ENCODE measurements at regions not wholly inside any gene's neighbourhood (a gene's known extent, or its start where the extent isn't known, plus 50 kb on each side); places are given as distances from the start of the nearest gene placed in this dataset.

- ChIA-PET POLR2A (no interaction called here), CTCF (interaction anchor here (0.7 to 1.4 kb wide), 3 partner anchors 10 to 152 kb away, joined by 3 to 4 read pairs (median 3); no protein-coding TSS in a partner anchor)
- no peak for ATAC-seq (ENCODE audit: poor library complexity)
- H3K27ac Mint-ChIP-seq, result no peak overlapping the region
- no peak for TF ChIP-seq CTCF (IDR thresholded peaks at IDR 0.05)
- Histone ChIP-seq H3K4me3 (ENCODE audit: low read length) (no peak overlapping the region), H3K4me1 (ENCODE audit: insufficient read depth, low read length) (no peaks in the 10 kb centered on the region), H3K36me3 (ENCODE audit: insufficient read depth, low read length) (no peaks in the 10 kb centered on the region), H3K27ac (ENCODE audit: low read depth in 1 of 2, low read length in 2 of 2) (no peak overlapping the region), H3K27me3 (ENCODE audit: control insufficient read depth in 1 of 2, insufficient read depth in 2 of 2, low read length in 2 of 2) (no peaks in the 10 kb centered on the region), H3K9me3 (ENCODE audit: control insufficient read depth in 1 of 2, insufficient read depth in 1 of 2, low read length in 2 of 2) (peaks cover 0 to 5% of the 10 kb centered on the region in 2 experiments)
- H3K36me3 Mint-ChIP-seq (ENCODE audit: low read depth), result peaks cover 10% of the 10 kb centered on the region
- no peaks in the 10 kb centered on the region for H3K4me1 Mint-ChIP-seq (ENCODE audit: low read depth)
- H3K27me3 Mint-ChIP-seq, result no peaks in the 10 kb centered on the region
- H3K4me3 Mint-ChIP-seq, result no peak overlapping the region
- intact Hi-C loops (cut with DNase I, micrococcal nuclease), result no loop called here
- DNase-seq, result no peak
- H3K9me3 Mint-ChIP-seq, result no peaks in the 10 kb centered on the region
These were observed 129.8 kb downstream of the BUB3 start for GRCh38 chr10:123284022-123284421.

- ChIA-PET CTCF (no interaction called here), POLR2A (no interaction called here)
- no peaks in the 10 kb centered on the region for H3K4me1 Mint-ChIP-seq (ENCODE audit: low read depth)
- Histone ChIP-seq H3K27ac (ENCODE audit: low read depth in 1 of 2, low read length in 2 of 2) (no peak overlapping the region), H3K9me3 (ENCODE audit: control insufficient read depth in 1 of 2, insufficient read depth in 1 of 2, low read length in 2 of 2) (peaks cover 0 to 8% of the 10 kb centered on the region in 2 experiments), H3K4me3 (ENCODE audit: low read length) (no peak overlapping the region), H3K36me3 (ENCODE audit: insufficient read depth, low read length) (no peaks in the 10 kb centered on the region), H3K27me3 (ENCODE audit: control insufficient read depth in 1 of 2, insufficient read depth in 2 of 2, low read length in 2 of 2) (no peaks in the 10 kb centered on the region), H3K4me1 (ENCODE audit: insufficient read depth, low read length) (no peaks in the 10 kb centered on the region)
- DNase-seq, result no peak
- H3K27ac Mint-ChIP-seq, result no peak overlapping the region
- H3K27me3 Mint-ChIP-seq, result no peaks in the 10 kb centered on the region
- peaks cover 2% of the 10 kb centered on the region for H3K9me3 Mint-ChIP-seq
- TF ChIP-seq CTCF (IDR thresholded peaks at IDR 0.05), result no peak
- H3K36me3 Mint-ChIP-seq (ENCODE audit: low read depth), result peaks cover 14% of the 10 kb centered on the region
- intact Hi-C loops (cut with DNase I, micrococcal nuclease), result no loop called here
- no peak overlapping the region for H3K4me3 Mint-ChIP-seq
- no peak for ATAC-seq (ENCODE audit: poor library complexity)
These were observed 133.5 kb downstream of the BUB3 start for GRCh38 chr10:123287594-123288247.

- POLR2A ChIA-PET, result no interaction called here
- Histone ChIP-seq H3K36me3 (ENCODE audit: insufficient read depth, low read length) (no peaks in the 10 kb centered on the region), H3K27me3 (ENCODE audit: control insufficient read depth in 1 of 2, insufficient read depth in 2 of 2, low read length in 2 of 2) (no peaks in the 10 kb centered on the region), H3K4me3 (ENCODE audit: low read length) (no peak overlapping the region), H3K9me3 (ENCODE audit: control insufficient read depth in 1 of 2, insufficient read depth in 1 of 2, low read length in 2 of 2) (peaks cover 0 to 4% of the 10 kb centered on the region in 2 experiments), H3K4me1 (ENCODE audit: insufficient read depth, low read length) (no peaks in the 10 kb centered on the region), H3K27ac (ENCODE audit: low read depth in 1 of 2, low read length in 2 of 2) (no peak overlapping the region)
- Mint-ChIP-seq H3K4me3 (no peak overlapping the region), H3K27me3 (no peaks in the 10 kb centered on the region), H3K9me3 (peaks cover 2% of the 10 kb centered on the region), H3K27ac (no peak overlapping the region), H3K36me3 (ENCODE audit: low read depth) (peaks cover 14% of the 10 kb centered on the region), H3K4me1 (ENCODE audit: low read depth) (no peaks in the 10 kb centered on the region)
- intact Hi-C loops (cut with DNase I, micrococcal nuclease), result no loop called here
- TF ChIP-seq CTCF (IDR thresholded peaks at IDR 0.05), result no peak
- ATAC-seq (ENCODE audit: poor library complexity), result no peak
- CTCF ChIA-PET, result no interaction called here
- no peak for DNase-seq
These were observed 135.2 kb downstream of the BUB3 start for GRCh38 chr10:123289432-123289831.
